Activated CD8-positive, alpha-beta memory T cell treated with anti-CD3 and anti-CD28 coated beads, Interleukin-2, amount 50 U/mL, for 24 hours (primary cell): ENCODE measurements at regions not wholly inside any gene's neighbourhood (a gene's known extent, or its start where the extent isn't known, plus 50 kb on each side); places are given as distances from the start of the nearest gene placed in this dataset.

Source experiments
- DNase-seq: peaks from one replicate; pipeline ENCODE4 v3.0.0-alpha.2; 2020; ENCODE audit errors: extremely low read depth

DNA sequence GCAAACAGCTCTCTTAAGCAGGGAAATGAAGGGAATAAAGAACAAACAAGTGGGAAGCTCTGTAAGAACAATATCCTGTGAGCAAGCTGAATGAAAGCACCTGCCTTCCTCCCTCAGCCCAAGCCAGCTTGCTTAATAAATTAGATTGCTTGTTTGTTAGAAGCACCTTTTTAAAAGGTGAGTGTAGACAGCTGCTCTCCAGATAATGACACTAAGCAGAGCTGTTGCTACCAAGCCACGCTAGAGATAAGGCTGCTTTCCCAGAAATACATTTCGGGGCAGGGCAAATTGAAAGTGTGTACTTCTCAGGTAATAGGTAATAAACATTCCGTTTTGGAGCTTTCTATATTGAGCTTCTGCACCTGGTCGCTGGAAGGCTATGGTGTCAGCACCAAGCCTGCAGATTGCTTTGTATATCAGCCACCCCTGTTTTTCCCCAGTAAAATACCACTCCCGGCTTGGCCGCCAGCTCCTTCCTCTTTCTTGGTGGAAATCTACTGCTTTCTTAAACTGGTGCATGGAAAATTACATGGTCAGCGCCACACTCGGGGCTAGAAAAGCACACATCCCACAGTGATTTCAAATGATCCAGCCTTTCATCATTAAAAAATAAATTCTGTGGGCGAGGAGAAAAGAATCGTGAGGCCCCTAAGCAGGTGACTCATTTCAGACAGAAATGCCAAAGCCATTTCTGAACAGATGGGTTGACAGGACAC, 151.3 kb downstream of the ETS2 start:
- no peak for DNase-seq

DNA sequence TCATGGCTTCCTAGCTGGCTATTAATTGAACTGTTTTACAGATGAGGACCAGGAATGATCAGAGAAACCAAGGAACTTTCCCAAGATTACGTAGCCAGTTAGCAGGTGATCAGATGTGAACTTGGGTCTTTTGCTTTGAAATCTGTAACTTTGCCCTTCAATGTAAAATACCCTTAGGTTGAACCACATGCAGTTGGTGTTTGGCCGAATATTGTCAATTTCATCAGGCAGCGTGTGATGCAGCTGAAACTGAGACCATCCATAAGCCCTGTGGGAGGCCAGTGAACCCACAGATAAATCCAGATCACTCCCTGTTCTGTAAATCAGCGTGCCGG, 150.8 kb downstream of the ETS2 start:
- DNase-seq, result no peak

DNA sequence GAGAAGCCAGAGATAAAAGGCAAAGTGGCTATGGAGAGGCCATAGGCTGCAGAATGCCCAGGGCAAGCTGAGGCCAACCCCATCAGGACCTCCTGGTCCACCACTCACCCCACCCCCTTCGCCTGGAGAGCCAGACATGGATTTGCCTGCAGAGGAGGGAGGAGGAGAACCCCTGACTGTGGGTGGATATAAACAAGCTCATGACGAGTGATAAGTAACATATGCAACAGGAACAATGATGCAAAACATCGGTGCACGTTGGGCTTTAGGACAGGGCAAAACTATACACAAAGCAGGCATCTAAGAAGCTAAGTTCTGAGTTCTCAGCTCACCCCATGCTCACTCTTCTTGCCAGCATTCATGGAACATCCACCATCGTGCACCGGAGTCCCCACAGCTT, 150.3 kb downstream of the ETS2 start:
- DNase-seq, result no peak

DNA sequence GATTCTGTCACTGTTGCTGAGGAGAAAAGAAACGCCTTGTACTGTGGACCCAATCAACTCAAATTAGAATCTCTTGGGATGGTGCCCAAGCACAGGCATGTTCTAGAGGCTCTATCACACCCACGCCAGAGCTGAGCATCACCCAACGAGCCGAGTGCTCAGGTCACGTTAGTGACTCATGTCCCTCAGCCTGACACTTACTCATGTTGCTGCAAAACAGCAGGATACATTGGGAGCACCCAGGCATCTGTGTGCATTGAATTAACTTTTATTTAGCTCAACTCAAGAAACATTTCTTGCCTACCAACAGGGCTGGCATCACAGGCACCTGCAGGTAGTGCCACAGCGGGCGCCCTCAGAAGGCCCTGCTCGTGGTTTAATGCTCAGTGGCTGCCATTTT, 149.8 kb downstream of the ETS2 start:
- no peak for DNase-seq

DNA sequence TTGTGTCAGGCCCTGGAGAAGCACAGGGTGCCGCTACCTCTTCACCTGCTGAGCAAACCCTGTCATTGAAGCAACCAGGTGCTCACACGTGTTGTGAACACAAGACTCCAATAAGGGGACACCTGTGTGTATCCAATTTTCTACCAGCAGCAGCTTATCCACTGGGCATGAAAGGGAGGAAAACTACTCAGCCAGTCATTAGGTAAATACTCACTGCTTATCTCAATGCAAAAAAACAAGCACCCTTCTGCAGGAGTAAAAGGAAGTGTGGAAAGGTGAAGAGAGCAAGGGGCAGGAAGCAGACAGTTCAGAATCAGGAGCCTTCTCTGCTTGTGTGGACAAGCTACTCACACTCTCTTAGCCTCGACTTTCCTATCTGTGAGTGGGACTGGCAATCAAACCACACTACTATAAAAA, 148.9 kb downstream of the ETS2 start:
- DNase-seq, result no peak

DNA sequence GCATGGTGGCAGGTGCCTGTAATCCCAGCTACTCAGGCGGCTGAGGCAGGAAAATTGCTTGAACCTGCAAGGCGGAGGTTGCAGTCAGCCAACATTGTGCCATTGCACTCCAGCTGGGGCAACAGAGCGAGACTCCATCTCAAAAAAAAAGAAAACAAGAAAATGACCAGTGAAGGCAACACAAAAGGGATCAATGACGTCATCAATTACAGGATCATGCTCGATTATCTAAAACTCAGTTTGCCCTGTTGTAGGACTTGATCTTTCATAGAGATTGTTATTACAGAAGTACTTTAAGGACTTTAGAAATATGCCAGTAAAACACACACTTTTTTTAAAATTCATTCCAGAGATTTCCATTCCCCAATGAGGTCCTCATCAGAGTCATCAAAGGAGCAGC, 147.8 kb downstream of the ETS2 start:
- no peak for DNase-seq

DNA sequence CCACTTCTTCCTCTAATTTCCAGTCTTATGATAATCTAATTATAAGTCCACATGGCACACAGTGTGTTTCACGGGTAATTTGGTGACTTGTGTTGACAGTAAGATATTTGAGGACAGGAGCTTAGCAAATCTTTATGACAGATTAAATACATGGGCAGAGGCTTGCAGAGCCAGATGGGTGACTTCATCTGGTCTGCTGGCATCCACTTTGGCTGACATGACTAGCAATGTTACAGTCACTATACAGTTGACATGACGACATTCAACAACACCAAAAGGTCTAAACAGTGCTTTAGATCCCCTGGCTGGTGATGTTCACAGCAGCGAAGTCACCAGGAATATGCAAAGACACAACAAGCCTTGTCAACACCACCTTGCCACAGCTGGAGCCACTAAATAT, 147.2 kb downstream of the ETS2 start:
- no peak for DNase-seq

DNA sequence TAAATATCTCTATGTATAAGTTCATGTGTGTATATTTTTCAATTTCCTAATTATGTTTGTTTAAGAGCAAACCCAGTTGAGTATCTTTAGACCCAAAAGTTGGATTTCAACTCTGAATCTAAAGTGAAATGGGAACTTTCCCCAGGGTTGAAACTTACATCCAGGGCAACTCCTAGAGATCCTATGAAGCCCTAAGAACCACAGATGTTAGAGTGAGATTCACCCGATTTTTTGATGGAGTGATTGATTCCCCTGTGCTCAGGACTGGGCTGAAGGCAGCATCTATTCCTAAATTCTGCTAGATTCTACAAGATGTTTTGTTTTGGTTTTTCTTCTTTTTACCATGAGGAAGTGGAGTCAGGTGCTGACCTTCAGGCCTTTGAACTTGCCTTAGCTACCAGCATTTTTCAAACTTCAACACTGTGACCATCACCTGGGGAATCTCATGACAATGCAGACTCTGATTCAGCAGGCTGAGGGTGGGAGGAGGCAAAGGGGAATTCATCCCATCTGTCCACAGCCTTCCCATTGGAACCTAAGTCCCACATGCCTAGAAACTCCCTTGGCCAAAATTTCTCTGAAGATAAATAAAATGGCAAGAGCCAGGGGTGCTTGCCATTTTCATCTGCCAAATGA, 145.5 kb downstream of the ETS2 start:
- no peak for DNase-seq

DNA sequence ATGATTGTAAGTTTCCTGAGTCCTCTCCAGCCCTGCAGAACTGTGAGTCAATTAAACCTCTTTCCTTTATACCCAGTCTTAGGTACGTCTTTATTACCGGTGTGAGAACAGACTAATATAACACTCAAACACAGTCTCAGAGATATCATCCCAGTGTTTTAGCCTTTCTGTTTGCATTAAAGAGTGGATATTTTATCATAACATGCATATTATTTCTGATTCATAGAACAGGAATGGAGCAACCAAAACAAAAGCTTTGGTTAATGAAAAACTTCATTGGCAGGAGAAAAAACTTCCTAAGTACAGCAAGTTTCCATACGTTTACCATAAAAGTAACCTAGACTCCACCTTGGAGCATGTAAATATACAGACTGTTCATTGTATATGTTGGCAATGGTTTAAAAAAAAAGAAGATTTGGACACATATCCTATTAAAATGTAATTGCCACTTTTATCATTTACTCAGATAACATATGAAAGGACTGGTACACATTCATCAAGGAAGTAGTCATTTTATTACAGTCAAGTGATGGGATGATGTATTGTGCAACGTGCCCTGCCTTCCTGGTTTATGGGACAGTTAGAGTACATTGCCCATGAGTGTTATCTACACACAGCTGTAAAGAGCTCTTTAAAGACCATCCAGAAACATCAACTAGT, 144.8 kb downstream of the ETS2 start:
- no peak for DNase-seq

DNA sequence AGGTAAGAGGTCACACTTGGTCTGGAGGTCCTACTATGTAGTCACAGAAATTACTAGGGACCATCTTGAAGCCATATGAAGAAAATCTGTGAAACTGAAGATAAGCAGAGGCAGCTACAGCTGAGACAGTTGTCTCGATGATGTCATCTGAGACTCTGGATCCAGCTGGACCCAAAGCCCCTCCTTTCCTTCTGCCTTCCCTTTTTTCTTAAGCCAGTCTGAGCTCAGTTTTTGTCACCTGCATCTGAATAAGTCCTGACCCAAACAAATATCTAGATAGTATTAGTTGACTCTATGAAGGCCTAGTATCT, 143.3 kb downstream of the ETS2 start:
- no peak for DNase-seq

DNA sequence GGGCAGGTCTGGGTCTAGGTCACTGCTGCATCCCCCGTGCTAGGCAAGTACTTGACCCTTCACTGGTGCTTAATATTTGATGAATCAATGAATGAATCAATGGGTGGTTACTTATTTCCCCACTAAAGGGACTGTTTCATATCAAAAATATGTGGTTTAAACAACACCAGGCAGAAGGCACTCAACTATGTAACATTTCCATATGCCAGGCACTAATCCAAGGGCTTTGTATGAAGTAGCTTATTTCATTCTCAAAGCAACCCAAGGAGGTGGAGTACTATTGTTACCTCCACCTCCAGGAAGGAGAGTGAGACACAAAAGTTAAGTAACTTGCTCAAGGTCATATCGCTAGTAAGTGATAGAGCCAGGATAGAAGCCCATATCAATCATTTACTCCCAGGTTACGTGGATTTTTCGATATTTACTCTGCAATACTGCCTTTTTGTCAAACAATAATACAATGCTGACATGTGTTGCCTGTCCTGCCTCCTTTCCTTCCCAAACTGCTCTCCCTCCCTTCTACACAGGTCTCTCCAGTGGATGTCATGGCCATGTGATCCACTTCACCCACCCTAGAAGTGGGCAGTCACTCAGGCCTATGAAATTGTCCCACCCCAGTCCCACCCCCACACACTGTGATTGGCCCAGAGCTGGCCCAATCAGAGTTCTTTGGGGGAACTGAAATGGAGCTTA, 142.8 kb downstream of the ETS2 start:
- no peak for DNase-seq

DNA sequence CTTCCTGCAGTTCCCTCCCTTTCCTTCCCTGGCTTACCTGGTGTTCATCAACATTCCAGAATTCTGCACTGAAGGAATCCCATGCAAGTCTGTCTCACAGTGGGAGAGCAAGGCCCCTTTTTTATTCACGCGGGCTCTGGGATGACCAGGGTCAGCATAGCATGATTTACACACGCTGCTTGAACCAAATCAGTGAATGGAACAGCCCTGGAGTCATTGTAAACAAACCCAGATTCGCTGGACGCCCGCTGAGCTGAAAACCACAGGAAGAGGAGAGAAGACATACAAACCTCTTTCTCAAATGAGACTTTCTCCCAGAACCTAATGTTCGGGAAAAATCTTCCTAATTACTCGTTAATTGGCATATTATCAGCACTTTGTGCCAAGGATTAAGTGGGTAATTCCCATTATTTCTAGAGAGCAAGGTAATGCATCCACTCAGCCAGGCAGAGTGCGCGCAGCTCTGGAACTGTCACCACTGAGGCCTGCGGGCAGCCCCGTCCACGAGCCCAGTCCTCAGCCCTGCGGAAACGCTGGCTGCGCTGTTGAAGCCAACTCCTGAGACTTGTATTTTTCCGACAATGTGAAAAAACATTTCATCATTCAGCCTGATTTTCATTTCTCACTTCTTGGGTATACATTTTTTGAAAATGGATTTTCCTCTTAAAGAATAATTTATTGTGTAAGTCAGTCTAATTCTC, 140.0 kb downstream of the ETS2 start:
- no peak for DNase-seq

DNA sequence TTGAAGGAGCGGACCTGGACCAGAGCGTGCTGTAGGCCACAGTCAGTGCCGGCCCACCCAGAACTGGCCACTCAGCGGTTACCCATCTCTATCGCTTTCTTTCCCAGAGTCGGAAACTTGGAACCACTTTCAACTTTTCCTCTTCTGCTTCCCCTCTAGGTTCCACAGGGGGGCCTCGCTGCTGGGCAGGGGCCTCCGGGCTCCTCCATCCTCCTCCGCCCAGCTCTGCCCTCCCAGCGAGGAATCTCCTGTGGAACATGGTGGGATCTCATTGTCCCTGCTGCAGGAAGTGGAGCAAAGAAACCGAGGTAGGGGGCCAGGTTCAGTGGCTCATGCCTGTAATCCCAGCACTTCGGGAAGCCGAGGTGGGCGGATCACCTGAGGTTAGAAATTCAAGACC, 139.2 kb downstream of the ETS2 start:
- DNase-seq, result no peak

DNA sequence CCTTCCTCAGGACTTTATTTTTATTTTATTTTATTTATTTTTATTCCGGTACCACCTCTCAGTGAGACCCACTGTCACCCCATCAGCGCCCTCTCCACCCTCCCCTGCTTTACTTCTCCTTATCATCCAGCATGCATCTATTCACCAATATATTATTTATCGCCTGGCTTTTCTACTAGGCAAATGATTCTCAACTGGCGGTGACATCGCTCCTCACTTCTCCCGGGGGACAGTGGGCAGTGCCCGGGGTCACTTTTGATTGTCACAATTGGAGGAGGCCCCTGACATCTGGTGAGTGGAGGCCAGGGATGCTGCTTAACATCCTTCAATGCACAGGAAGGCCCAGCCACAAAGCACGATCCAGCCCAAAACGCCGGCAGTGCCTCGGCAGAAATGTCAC, 138.7 kb downstream of the ETS2 start:
- DNase-seq, result no peak

DNA sequence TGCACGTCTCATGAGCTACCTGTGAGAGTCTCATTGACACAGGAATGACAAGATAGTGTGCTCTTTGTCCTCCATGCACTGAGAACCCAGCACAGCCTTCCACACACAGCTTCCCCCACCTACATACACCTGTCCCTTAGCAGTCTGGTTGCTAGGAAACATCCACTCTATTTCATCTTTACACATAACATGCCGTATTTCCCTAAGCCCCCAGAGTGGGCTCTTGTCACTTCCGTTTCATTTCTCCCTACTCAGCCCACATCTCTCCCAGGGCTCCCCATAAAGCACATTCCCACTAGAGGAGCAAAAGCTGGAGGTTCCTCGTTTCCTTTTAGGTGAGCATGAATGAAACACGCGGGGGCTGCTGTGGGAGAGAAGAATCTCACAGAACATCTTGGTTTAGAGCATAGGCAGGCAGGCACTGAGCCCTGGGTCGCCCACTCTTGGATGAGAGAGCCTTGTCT, 137.1 kb downstream of the ETS2 start:
- no peak for DNase-seq

DNA sequence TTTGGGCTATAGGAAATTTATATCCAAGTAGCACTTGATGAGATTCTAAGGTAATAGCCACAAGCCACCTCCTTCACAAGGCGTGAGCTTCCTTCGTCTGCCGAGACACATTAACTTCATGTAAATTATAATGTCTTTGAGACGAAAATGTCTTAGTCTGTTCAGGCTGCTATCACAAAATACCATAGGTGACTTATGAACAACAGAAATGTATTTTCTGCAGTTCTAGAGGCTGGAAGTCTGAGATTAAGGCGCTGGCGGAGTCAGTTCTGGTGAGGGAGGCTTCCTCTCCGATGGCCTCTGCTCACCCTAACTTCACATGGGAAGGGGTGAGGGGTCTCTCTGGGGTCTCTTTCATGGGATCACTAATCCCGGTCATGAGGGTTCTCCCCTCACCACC, 133.0 kb downstream of the ETS2 start:
- no peak for DNase-seq

DNA sequence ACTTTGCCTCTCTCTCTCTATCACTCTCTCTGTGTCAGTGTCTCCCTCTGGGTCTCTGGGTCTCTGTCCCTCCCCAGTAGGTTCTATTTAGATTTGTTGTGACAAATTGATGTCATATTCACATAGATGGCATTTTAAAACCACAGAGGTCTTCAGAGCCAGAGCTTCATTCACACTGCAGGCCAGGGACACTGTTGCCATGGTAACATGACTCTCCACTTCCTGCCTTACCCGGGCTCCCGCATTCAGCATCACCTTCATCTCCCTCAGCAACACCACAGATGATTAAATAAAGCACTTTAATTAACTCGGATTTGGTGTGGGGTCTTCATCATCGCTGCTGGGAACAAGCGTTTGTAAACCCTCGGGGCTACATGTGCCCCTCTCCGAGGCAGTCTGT, 132.6 kb downstream of the ETS2 start:
- DNase-seq, result no peak

DNA sequence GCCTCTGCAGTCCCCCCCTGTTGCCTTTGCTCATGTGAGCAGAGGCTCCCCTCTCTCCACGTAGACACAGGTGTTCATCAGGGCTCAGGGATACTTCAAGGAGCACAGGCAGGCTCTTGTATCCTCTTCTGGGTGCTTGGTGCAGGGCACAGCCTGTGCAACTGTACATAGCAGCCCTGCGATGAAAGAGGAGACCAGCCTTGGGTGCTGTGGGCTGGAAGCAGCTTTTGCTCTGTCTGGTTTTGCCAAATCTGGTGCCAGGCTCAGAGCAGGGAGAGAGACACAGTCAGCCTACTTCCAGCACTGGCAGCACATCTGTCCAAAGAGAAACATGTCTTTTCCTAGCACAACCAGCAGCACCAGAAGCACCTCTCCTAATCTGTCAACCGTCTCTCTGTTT, 132.1 kb downstream of the ETS2 start:
- no peak for DNase-seq

DNA sequence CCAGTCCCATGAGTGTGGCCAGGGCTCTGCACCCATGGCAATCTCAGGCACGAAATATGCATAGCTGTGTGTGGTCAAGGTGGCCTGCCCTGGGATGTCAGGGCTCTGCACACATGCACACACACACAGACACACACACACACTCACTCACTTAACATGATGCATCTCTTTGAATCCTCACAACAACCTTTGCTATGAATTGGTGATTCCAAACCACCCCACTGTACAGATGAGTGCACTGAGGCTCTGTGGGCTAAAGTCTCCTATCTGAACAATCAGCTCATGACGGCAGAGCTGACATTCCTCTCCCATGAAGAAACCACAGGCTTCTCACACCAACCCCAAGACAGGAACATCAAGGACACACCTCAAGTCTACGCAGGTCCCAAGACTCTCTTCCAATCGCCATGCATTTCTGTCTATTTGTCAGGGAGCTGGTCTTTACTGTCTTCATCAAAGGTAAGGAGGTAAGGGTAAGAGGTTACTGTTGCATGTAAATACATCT, 131.6 kb downstream of the ETS2 start:
- DNase-seq, result no peak

DNA sequence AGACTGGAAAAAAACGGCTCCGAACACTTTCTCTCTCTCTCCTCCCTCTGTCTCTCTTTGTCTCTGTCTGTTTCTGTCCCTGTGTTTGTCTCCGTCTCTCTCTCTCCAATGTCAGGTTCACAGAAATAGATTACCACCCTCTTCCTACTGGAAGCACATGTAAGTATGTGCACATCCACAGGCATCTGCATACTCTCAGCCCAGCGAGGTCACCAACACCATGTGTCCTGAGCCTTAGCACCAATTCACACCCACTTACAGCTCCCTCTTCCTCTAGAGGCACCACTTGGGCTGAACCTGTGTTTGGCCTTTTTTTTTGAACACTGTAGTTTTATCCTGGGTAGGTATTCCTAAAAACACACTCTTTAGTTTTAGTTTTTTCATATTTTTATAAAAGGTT, 130.5 kb downstream of the ETS2 start:
- DNase-seq, result no peak

DNA sequence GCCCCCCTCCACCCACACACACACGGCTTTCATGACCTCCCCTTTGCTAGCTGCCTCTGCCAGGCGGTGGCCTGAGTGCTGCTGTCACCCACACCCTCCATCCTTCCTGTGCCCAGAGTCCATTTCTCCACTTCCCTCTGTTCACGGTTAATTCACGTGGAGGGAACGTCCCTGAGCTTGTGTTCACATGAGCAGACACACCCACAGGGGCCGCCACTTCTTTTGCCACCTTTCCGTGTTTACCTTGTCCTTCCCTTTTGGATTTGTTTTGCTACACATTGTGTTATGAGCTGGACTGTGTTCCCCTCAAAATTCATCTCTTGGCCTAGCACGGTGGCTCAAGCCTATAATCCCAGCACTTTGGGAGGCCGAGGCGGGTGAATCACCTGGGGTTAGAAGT, 128.0 kb downstream of the ETS2 start:
- DNase-seq, result no peak

DNA sequence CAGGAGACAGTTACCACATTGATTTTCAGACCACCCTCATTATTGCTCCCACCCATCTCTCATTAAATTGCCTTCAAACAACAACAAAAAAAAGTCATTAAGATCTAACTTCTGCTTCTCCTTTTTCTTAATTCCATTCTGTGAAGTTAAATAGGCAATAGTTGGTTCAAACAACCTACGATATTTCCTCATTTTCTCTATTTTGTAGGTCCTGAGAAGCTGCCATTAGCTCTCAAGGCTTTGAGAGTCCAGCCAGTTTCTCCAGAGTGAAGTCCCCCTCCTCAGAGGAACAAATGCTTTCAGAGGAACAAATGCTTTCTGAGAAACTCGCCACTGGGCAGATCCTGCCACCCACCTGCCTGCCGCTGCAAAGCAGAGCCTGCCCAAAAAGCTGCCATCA, 125.6 kb downstream of the ETS2 start:
- no peak for DNase-seq
